Tibial artery (tissue), 4 donors: ENCODE measurements at regions not wholly inside any gene's neighbourhood (a gene's known extent, or its start where the extent isn't known, plus 50 kb on each side); places are given as distances from the start of the nearest gene placed in this dataset.

Experiments used
- DNase-seq, 2 donors: peaks; one replicate each; pipeline ENCODE4 v3.0.0-alpha.2; 2019
- H3K27ac ChIP-seq, 2 donors: fragments of 200-600 bp; sonication (generic) in 1 of 2; 1 replicate in 1 of 2; 2 replicates in 1 of 2; pipeline ENCODE4 v1.5.1; 2018 to 2019; ENCODE audit warnings: mild to moderate bottlenecking in 1 of 2
- H3K27me3 ChIP-seq, 2 donors: fragments of 200-600 bp; sonication (generic) in 1 of 2; one replicate each; pipeline versions ENCODE4 v1.5.1 to v1.6.0; 2016 to 2019
- H3K36me3 ChIP-seq, 3 donors: fragments of 200-600 bp; sonication (generic) in 2 of 3; one replicate each; pipeline ENCODE4 v1.5.1; 2016 to 2019; ENCODE audit warnings: mild to moderate bottlenecking in 2 of 3
- H3K4me1 ChIP-seq, 4 donors: fragments of 200-600 bp; sonication (generic) in 2 of 4; 1 replicate in 3 of 4; 2 replicates in 1 of 4; pipeline ENCODE4 v1.5.1; 2016 to 2019
- H3K4me3 ChIP-seq, 2 donors: fragments of 200-600 bp; sonication (generic) in 1 of 2; 1 replicate in 1 of 2; 2 replicates in 1 of 2; pipeline ENCODE4 v1.5.1; 2018 to 2019; ENCODE audit warnings: mild to moderate bottlenecking in 2 of 2
- H3K9me3 ChIP-seq, 3 donors: fragments of 200-600 bp; sonication (generic) in 1 of 3; one replicate each; pipeline ENCODE4 v1.5.1; 2016 to 2019
- intact Hi-C: fragments of 100-400 bp; cut with DNase I; formaldehyde crosslinking; loops from one replicate; pipeline ENCODE4 v1.15.0; 2023; ENCODE audit warnings: low total_unique reads
- TF ChIP-seq, protein P1 (sequence below), 2 experiments: fragments of 200-600 bp in 1 of 2; fragments of 450-650 bp in 1 of 2; IDR thresholded peaks; one replicate each; pipeline ENCODE4 v1.5.1; 2017 to 2019; ENCODE audit warnings: antibody characterized with exemption in 2 of 2, mild to moderate bottlenecking in 1 of 2, moderate library complexity in 1 of 2

DNA sequence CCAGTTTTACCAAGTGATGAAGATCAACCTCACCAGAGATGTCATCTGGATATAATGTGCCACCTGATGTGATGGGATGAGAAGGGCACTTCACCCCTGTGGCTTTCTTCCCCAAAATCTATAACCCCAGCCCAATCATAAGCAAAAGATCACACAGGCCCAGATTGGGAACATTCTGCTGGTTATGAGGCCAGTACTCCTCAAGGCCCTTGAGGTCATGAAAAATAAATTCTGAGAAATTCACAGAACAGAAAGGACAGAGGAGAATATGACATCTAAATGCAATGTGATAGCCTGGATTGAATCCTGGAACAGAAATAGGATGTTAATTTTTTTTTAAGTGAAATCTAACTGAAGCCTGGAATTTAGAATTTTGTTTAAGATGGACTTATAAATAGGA lies 243.5 kb downstream of the CBLN4 start:
- intact Hi-C loops, result no loop called here
- Histone ChIP-seq H3K36me3 (no peaks in the 10 kb centered on the region), H3K27ac (no peak overlapping the region), H3K4me3 (no peak overlapping the region), H3K4me1 (no peaks in the 10 kb centered on the region), H3K27me3 (no peaks in the 10 kb centered on the region), H3K9me3 (no peaks in the 10 kb centered on the region)
- TF ChIP-seq, protein P1, sequence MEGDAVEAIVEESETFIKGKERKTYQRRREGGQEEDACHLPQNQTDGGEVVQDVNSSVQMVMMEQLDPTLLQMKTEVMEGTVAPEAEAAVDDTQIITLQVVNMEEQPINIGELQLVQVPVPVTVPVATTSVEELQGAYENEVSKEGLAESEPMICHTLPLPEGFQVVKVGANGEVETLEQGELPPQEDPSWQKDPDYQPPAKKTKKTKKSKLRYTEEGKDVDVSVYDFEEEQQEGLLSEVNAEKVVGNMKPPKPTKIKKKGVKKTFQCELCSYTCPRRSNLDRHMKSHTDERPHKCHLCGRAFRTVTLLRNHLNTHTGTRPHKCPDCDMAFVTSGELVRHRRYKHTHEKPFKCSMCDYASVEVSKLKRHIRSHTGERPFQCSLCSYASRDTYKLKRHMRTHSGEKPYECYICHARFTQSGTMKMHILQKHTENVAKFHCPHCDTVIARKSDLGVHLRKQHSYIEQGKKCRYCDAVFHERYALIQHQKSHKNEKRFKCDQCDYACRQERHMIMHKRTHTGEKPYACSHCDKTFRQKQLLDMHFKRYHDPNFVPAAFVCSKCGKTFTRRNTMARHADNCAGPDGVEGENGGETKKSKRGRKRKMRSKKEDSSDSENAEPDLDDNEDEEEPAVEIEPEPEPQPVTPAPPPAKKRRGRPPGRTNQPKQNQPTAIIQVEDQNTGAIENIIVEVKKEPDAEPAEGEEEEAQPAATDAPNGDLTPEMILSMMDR (IDR thresholded peaks at IDR 0.05), result no peak
- DNase-seq, result no peak

DNA sequence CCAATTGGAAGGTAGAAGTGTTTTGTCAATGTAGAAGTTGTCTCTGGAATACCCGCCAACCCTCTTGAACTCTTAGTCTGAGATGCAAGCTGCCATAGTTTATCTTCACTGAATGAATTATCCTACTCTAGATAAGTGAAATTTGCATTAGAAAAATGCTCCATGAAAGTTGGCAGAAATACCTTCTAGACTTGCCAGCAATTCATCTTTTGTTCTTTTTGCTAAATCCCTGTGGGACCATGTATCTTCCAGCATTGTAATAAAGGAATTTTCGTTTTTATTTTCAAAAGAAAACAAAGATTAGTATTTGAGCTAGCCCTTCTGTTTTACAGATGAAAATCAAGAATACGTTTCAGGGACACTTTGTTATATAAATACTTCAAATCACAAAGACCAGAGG lies 244.2 kb downstream of the CBLN4 start:
- TF ChIP-seq, protein P1 (IDR thresholded peaks at IDR 0.05), result no peak
- Histone ChIP-seq H3K9me3 (no peaks in the 10 kb centered on the region), H3K27me3 (no peaks in the 10 kb centered on the region), H3K36me3 (no peaks in the 10 kb centered on the region), H3K4me1 (no peaks in the 10 kb centered on the region), H3K4me3 (no peak overlapping the region), H3K27ac (no peak overlapping the region)
- intact Hi-C loops, result no loop called here
- DNase-seq, result no peak

DNA sequence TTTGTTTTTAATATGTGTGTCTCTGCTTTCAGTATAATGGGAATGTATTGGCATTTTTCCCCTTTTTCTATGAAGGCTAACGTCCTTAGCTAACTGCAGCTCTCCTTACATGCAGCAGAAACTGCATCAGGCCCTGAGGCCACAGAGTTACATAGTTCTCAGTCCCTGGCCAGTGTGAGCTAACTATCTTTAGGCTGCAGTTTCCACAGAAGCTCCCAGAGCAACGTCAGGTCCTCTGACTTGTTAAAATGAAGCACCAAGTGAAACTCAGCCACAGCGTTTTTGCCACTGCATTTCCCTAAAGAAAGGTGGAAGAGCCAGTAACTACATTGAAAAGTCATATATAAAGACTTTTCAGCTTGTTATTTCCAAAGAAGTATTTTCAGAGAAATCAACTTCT lies 244.7 kb downstream of the CBLN4 start:
- Histone ChIP-seq H3K9me3 (no peaks in the 10 kb centered on the region), H3K27ac (no peak overlapping the region), H3K4me3 (no peak overlapping the region), H3K36me3 (no peaks in the 10 kb centered on the region), H3K4me1 (no peaks in the 10 kb centered on the region), H3K27me3 (no peaks in the 10 kb centered on the region)
- intact Hi-C loops, result no loop called here
- TF ChIP-seq, protein P1 (IDR thresholded peaks at IDR 0.05), result no peak
- no peak for DNase-seq

DNA sequence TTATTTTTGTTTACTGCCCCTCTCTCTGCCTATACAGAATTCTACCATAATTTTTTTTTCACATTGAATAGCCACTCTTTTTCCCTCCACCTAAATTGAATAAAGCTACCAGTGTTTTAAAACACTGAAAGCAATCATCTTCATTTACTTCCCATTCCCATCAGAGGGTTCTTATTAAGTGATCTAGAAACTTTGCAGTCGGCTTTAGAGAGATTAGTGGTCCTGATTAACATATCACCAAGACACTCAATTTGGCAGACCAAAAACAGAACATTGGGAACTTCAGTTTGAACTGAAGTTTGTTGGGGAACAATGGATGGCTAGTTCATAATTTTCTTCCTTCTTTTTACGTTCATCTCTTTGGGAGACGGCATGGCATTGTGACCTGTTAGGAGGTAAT lies 249.5 kb downstream of the CBLN4 start:
- intact Hi-C loops, result no loop called here
- no peak overlapping the region for H3K27ac ChIP-seq
- no peak for DNase-seq
- H3K4me1 ChIP-seq, result no peaks in the 10 kb centered on the region
- no peaks in the 10 kb centered on the region for H3K36me3 ChIP-seq
- TF ChIP-seq, protein P1 (IDR thresholded peaks at IDR 0.05), result no peak
- H3K4me3 ChIP-seq, result no peak overlapping the region
- no peaks in the 10 kb centered on the region for H3K9me3 ChIP-seq
- no peaks in the 10 kb centered on the region for H3K27me3 ChIP-seq

DNA sequence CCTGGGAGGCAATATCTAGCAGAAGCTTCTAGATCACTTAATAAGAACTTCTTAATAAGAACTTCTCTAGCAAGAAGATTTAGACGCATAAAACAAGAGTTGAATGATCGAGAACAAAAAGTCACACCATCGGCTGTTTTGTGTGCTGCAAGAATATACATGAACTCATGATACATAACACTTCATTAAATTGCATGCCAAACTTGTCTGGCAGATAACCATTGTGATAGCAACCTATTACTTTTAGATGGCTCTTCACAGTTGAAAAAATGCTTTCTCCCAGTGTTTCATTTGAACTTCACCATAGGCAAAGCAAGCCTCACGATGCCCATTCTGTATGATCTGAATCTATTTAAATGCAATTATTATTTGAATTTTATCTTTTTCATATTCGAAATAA lies 249.9 kb downstream of the CBLN4 start:
- no peak for DNase-seq

DNA sequence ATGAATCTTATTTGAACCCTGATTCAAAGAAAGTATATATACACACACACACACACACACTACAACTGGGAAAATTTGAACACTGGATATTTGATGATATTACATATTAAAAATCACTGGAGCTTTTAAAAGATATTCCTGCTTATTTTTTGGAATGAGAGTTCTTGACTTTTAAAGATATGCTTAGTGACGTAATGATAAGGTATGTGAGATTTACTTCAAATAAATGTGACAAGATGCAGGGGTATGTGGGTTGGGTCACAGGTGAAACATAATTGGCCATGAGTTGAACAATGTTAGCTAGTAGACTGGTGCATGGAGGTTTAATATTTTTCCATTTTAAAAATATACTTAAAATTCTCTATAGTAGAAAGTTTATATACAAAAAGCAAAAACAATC lies 258.6 kb downstream of the CBLN4 start:
- no peaks in the 10 kb centered on the region for H3K9me3 ChIP-seq
- no peaks in the 10 kb centered on the region for H3K36me3 ChIP-seq
- H3K4me1 ChIP-seq, result no peaks in the 10 kb centered on the region
- H3K27me3 ChIP-seq, result no peaks in the 10 kb centered on the region
- no peak overlapping the region for H3K4me3 ChIP-seq
- intact Hi-C loops, result no loop called here
- no peak overlapping the region for H3K27ac ChIP-seq
- no peak for DNase-seq
- TF ChIP-seq, protein P1 (IDR thresholded peaks at IDR 0.05), result no peak

More for the DNA sequence above, 249.9 kb downstream of the CBLN4 start:
- intact Hi-C loops, result no loop called here
- TF ChIP-seq, protein P1 (IDR thresholded peaks at IDR 0.05), result no peak
- Histone ChIP-seq H3K9me3 (no peaks in the 10 kb centered on the region), H3K36me3 (no peaks in the 10 kb centered on the region), H3K4me1 (no peaks in the 10 kb centered on the region), H3K4me3 (no peak overlapping the region), H3K27me3 (no peaks in the 10 kb centered on the region), H3K27ac (no peak overlapping the region)
